ENCODE measurements at regions not wholly inside any gene's neighbourhood (a gene's known extent, or its start where the extent isn't known, plus 50 kb on each side); places are given as distances from the start of the nearest gene placed in this dataset.

DNA sequence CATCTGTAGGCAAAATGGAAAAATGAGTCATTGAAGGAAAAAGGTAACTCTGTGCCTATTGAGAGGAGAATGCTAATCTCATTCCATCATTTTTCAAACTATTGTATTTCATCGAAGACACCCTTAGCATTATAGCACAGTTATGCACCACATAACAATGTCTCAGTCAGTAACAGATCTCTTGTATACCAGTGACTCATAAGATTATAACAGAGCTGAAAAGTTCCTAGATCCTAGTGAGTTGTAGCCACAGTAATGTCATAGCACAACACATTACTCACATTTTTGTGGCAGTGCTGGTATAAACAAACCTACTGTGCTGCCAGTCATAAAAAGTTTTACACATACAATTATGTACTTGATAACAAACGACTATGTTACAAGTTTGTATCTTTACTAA is 1077.6 kb downstream of the DIAPH3 start:
- Histone ChIP-seq H3K4me3 (ENCODE audit: control insufficient read depth in 1 of 7, extremely low read depth in 1 of 7, insufficient read depth in 4 of 7, low read depth in 2 of 7, low read length in 6 of 7) (no peak overlapping the region), H3K4me1 (ENCODE audit: control extremely low read depth in 1 of 4, control insufficient read depth in 4 of 4, insufficient read depth in 4 of 4, low read length in 3 of 4) (no peaks in the 10 kb centered on the region), H3K9me3 (ENCODE audit: control extremely low read depth in 1 of 5, control insufficient read depth in 4 of 5, insufficient read depth in 2 of 5, low read depth in 1 of 5, low read length in 4 of 5) (peaks cover 0 to 3% (median 0%) of the 10 kb centered on the region in 5 experiments), H3K27ac (ENCODE audit: insufficient read depth in 1 of 2, low read depth in 1 of 2, low read length in 2 of 2, poor library complexity in 1 of 2, severe bottlenecking in 2 of 2) (no peak overlapping the region), H3K27me3 (replicated peaks in 2 of 5; ENCODE audit: control insufficient read depth in 4 of 5, insufficient read depth in 5 of 5, low read length in 4 of 5) (no peaks in the 10 kb centered on the region), H3K36me3 (ENCODE audit: control insufficient read depth in 4 of 4, insufficient read depth in 4 of 4, low read length in 3 of 4) (no peaks in the 10 kb centered on the region)
- 100% methylated on average over 1 of the region's 2 CpGs for WGBS (ENCODE audit: insufficient coverage)
- ChIA-PET POLR2A (no interaction called here), CTCF (interaction anchor here (1.0 kb wide), 1 partner anchor 15 kb away, joined by 3 read pairs; no protein-coding TSS in a partner anchor)
- DNase-seq, result no peak

DNA sequence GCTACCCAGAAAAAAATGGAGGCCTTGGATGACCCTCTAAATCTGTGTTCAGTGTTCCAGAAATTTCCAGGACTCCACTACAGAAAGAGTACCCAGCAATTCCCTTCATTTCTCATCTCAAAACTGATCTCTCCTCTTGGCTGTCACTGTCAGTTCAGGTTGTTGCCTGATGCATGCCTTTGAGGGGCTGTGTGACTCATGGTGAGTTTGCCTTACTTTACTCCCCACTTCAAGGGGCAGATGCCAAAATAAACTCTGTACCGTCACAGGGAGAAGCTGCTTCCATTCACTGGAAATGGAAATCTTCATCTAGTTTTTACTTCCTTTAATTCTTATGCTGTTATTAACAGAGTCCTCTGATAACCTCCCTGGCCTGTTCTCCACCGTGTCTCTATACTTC is 1075.0 kb downstream of the DIAPH3 start:
- Histone ChIP-seq H3K36me3 (ENCODE audit: control insufficient read depth in 4 of 4, insufficient read depth in 4 of 4, low read length in 3 of 4) (no peaks in the 10 kb centered on the region), H3K4me3 (ENCODE audit: control insufficient read depth in 1 of 7, extremely low read depth in 1 of 7, insufficient read depth in 4 of 7, low read depth in 2 of 7, low read length in 6 of 7) (no peak overlapping the region), H3K4me1 (ENCODE audit: control extremely low read depth in 1 of 4, control insufficient read depth in 4 of 4, insufficient read depth in 4 of 4, low read length in 3 of 4) (no peaks in the 10 kb centered on the region), H3K9me3 (ENCODE audit: control extremely low read depth in 1 of 5, control insufficient read depth in 4 of 5, insufficient read depth in 2 of 5, low read depth in 1 of 5, low read length in 4 of 5) (peaks cover 0 to 3% (median 0%) of the 10 kb centered on the region in 5 experiments), H3K27ac (ENCODE audit: insufficient read depth in 1 of 2, low read depth in 1 of 2, low read length in 2 of 2, poor library complexity in 1 of 2, severe bottlenecking in 2 of 2) (no peak overlapping the region), H3K27me3 (replicated peaks in 2 of 5; ENCODE audit: control insufficient read depth in 4 of 5, insufficient read depth in 5 of 5, low read length in 4 of 5) (no peaks in the 10 kb centered on the region)
- 92% methylated on average over 2 of the region's 2 CpGs for WGBS (ENCODE audit: insufficient coverage)
- POLR2A ChIA-PET, result no interaction called here
- CTCF ChIA-PET, result no interaction called here
- no peak for DNase-seq

DNA sequence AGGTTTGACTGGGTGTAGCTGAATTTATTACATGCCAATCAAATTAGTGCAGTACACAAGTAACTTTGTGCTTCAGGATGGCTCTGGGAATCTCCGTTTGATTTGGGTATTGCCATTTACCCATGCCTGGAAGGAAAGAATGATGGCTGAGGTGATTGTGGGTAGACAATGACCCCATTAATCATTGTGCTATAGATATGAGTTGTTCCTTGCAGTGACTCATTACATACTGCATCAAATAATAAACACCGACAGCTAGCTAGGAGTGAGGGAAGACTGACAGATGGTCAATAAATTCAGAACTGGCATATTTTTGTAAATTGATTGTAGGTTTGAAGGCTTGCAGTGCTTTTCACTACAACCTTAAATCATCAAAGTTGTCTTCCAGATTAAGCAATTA is 1069.5 kb downstream of the DIAPH3 start:
- no peaks in the 10 kb centered on the region for H3K4me1 ChIP-seq (ENCODE audit: control extremely low read depth in 1 of 4, control insufficient read depth in 4 of 4, insufficient read depth in 4 of 4, low read length in 3 of 4)
- no CpG with 5 or more reads among the region's 2 CpGs for WGBS (ENCODE audit: insufficient coverage)
- no peaks in the 10 kb centered on the region for H3K36me3 ChIP-seq (ENCODE audit: control insufficient read depth in 4 of 4, insufficient read depth in 4 of 4, low read length in 3 of 4)
- H3K9me3 ChIP-seq (ENCODE audit: control extremely low read depth in 1 of 5, control insufficient read depth in 4 of 5, insufficient read depth in 2 of 5, low read depth in 1 of 5, low read length in 4 of 5), result no peaks in the 10 kb centered on the region
- no peak for DNase-seq
- POLR2A ChIA-PET, result no interaction called here
- H3K4me3 ChIP-seq (ENCODE audit: control insufficient read depth in 1 of 7, extremely low read depth in 1 of 7, insufficient read depth in 4 of 7, low read depth in 2 of 7, low read length in 6 of 7), result no peak overlapping the region
- CTCF ChIA-PET, result no interaction called here
- no peaks in the 10 kb centered on the region for H3K27me3 ChIP-seq (replicated peaks in 2 of 5; ENCODE audit: control insufficient read depth in 4 of 5, insufficient read depth in 5 of 5, low read length in 4 of 5)
- no peak overlapping the region for H3K27ac ChIP-seq (ENCODE audit: insufficient read depth in 1 of 2, low read depth in 1 of 2, low read length in 2 of 2, poor library complexity in 1 of 2, severe bottlenecking in 2 of 2)

DNA sequence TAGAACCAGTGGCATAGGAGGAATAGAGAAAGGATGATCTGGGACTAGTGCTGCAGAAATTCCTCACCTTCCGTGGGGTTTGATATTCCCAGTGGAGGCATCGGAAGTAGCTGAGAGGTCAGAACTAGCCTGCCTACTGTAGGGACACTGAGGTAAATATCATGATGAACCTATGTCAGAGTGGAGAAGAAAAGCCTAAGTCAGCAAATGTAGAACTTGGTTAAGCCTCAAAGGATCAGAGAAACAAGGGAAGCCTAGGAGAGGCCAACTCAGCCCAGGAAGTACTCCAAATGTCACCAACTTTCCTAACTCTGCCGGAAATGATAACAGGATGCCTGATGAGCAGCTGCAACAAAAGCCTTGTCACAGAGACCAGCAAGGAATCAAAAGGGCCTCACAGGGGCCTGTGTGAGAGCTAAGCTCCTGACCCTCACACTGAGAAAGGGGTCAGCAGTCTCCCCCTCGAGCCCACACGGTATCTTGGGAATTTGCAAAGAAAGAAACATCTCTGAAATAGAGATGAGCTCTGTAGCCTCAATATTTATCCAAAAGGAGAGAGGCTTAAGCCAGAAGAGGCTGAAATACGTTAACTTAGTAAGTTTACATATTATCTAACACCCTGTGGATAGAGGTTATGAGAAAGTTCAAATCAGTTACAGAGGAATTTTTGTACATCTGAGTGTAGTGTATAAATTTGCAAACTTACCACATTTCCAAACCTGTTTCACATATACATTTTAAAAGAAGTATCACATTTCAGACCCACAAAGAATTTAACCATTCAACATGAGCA is 1064.3 kb downstream of the DIAPH3 start:
- Histone ChIP-seq H3K27ac (ENCODE audit: insufficient read depth in 1 of 2, low read depth in 1 of 2, low read length in 2 of 2, poor library complexity in 1 of 2, severe bottlenecking in 2 of 2) (no peak overlapping the region), H3K36me3 (ENCODE audit: control insufficient read depth in 4 of 4, insufficient read depth in 4 of 4, low read length in 3 of 4) (no peaks in the 10 kb centered on the region), H3K9me3 (ENCODE audit: control extremely low read depth in 1 of 5, control insufficient read depth in 4 of 5, insufficient read depth in 2 of 5, low read depth in 1 of 5, low read length in 4 of 5) (no peaks in the 10 kb centered on the region), H3K27me3 (replicated peaks in 2 of 5; ENCODE audit: control insufficient read depth in 4 of 5, insufficient read depth in 5 of 5, low read length in 4 of 5) (no peaks in the 10 kb centered on the region), H3K4me1 (ENCODE audit: control extremely low read depth in 1 of 4, control insufficient read depth in 4 of 4, insufficient read depth in 4 of 4, low read length in 3 of 4) (no peaks in the 10 kb centered on the region), H3K4me3 (ENCODE audit: control insufficient read depth in 1 of 7, extremely low read depth in 1 of 7, insufficient read depth in 4 of 7, low read depth in 2 of 7, low read length in 6 of 7) (no peak overlapping the region)
- no peak for DNase-seq
- 91% methylated on average over 5 of the region's 6 CpGs for WGBS (ENCODE audit: insufficient coverage)
- CTCF ChIA-PET, result no interaction called here
- POLR2A ChIA-PET, result no interaction called here

DNA sequence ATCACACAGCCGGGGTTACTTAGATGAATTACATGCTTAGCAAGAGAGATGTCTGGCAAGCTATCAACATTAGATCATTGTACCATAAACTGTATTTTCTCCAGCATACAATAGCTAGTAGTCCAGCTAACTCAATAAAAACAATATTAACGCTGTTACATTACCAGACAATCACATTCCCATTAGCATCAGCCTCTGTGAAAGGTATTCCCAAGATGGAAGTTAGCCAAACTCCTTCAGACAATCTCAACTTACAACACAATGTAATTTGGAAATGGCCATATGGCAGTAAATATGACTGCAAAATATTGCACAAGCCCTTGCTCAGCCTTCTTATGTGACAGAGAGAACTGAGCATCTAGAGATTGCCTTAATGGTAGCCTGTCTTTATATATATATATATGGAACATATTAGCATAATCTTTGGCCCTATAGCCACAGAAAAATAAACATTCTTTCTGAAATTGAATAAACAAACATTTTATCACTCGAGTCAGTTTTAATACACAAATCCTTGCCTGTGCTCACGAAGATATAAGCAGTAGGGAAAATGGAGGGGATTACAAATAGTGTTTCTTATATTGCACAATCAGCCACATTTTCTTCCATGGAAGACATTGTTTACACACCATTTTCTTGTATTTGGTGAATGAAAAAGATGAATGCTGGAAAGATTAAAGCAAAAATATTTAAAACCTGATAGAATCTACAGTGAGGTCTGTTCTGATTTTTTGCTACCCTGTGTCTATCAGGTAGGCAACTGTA is 1060.5 kb downstream of the DIAPH3 start:
- Histone ChIP-seq H3K27ac (ENCODE audit: insufficient read depth in 1 of 2, low read depth in 1 of 2, low read length in 2 of 2, poor library complexity in 1 of 2, severe bottlenecking in 2 of 2) (no peak overlapping the region), H3K27me3 (replicated peaks in 2 of 5; ENCODE audit: control insufficient read depth in 4 of 5, insufficient read depth in 5 of 5, low read length in 4 of 5) (no peaks in the 10 kb centered on the region), H3K4me1 (ENCODE audit: control extremely low read depth in 1 of 4, control insufficient read depth in 4 of 4, insufficient read depth in 4 of 4, low read length in 3 of 4) (no peaks in the 10 kb centered on the region), H3K36me3 (ENCODE audit: control insufficient read depth in 4 of 4, insufficient read depth in 4 of 4, low read length in 3 of 4) (no peaks in the 10 kb centered on the region), H3K4me3 (ENCODE audit: control insufficient read depth in 1 of 7, extremely low read depth in 1 of 7, insufficient read depth in 4 of 7, low read depth in 2 of 7, low read length in 6 of 7) (no peak overlapping the region), H3K9me3 (ENCODE audit: control extremely low read depth in 1 of 5, control insufficient read depth in 4 of 5, insufficient read depth in 2 of 5, low read depth in 1 of 5, low read length in 4 of 5) (no peaks in the 10 kb centered on the region)
- POLR2A ChIA-PET, result no interaction called here
- no peak for DNase-seq
- WGBS (ENCODE audit: insufficient coverage), result 100% methylated on average over 1 of the region's 4 CpGs
- CTCF ChIA-PET, result interaction anchor here (0.6 kb wide), 1 partner anchor 740 kb away, joined by 3 read pairs; no protein-coding TSS in a partner anchor

DNA sequence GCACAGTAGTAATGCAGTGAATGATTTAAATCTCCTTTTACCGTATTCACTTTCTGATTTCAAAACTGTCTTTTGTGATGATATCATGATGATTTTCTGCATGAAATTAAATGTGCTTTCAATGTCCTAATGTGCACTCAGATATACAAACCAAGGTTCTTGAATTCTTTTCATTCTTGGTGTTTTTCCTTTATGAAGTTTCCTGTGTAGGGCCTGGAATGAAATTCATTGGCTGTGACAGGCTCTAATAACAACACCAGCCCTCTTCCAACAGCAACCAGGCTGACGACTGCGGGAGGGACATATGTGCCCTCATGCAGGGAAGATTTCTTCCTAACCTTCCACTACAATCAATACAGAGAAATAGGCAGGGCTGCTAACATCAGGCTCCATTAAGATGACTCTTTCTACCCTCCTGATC is 1052.0 kb downstream of the DIAPH3 start:
- Histone ChIP-seq H3K27me3 (replicated peaks in 2 of 5; ENCODE audit: control insufficient read depth in 4 of 5, insufficient read depth in 5 of 5, low read length in 4 of 5) (no peaks in the 10 kb centered on the region), H3K4me3 (ENCODE audit: control insufficient read depth in 1 of 7, extremely low read depth in 1 of 7, insufficient read depth in 4 of 7, low read depth in 2 of 7, low read length in 6 of 7) (no peak overlapping the region), H3K27ac (ENCODE audit: insufficient read depth in 1 of 2, low read depth in 1 of 2, low read length in 2 of 2, poor library complexity in 1 of 2, severe bottlenecking in 2 of 2) (no peak overlapping the region), H3K36me3 (ENCODE audit: control insufficient read depth in 4 of 4, insufficient read depth in 4 of 4, low read length in 3 of 4) (no peaks in the 10 kb centered on the region), H3K9me3 (ENCODE audit: control extremely low read depth in 1 of 5, control insufficient read depth in 4 of 5, insufficient read depth in 2 of 5, low read depth in 1 of 5, low read length in 4 of 5) (no peaks in the 10 kb centered on the region), H3K4me1 (ENCODE audit: control extremely low read depth in 1 of 4, control insufficient read depth in 4 of 4, insufficient read depth in 4 of 4, low read length in 3 of 4) (no peaks in the 10 kb centered on the region)
- ChIA-PET POLR2A (no interaction called here), CTCF (no interaction called here)
- WGBS (ENCODE audit: insufficient coverage), result 60% methylated on average over 2 of the region's 3 CpGs
- DNase-seq, result no peak

DNA sequence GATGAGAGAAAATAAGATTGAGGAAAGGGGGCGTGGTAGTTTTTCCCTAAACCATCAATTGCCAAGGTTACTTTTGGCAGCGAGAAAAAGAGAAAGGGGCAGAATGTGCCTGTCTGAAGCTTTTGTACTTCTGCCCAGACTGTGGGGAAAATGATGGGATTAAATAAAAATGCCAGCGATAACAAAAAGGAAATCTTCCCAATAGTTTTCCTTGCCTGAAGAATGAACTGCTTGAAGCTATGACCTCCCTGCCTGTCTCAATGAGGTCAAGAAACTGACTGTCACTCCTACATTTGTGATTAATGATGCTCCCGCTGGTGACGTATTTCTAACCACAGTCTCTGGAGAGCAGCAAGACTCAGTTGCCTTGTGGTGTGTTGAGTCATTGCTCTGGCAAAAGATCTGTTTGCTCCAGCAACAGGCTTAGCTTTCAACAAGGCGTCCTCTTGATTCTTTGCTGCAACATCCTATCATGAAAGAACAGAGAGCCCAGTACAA is 1051.5 kb downstream of the DIAPH3 start:
- no peaks in the 10 kb centered on the region for H3K4me1 ChIP-seq (ENCODE audit: control extremely low read depth in 1 of 4, control insufficient read depth in 4 of 4, insufficient read depth in 4 of 4, low read length in 3 of 4)
- 85% methylated on average over 5 of the region's 6 CpGs for WGBS (ENCODE audit: insufficient coverage)
- H3K4me3 ChIP-seq (ENCODE audit: control insufficient read depth in 1 of 7, extremely low read depth in 1 of 7, insufficient read depth in 4 of 7, low read depth in 2 of 7, low read length in 6 of 7), result no peak overlapping the region
- POLR2A ChIA-PET, result no interaction called here
- CTCF ChIA-PET, result no interaction called here
- no peaks in the 10 kb centered on the region for H3K36me3 ChIP-seq (ENCODE audit: control insufficient read depth in 4 of 4, insufficient read depth in 4 of 4, low read length in 3 of 4)
- H3K27ac ChIP-seq (ENCODE audit: insufficient read depth in 1 of 2, low read depth in 1 of 2, low read length in 2 of 2, poor library complexity in 1 of 2, severe bottlenecking in 2 of 2), result no peak overlapping the region
- no peaks in the 10 kb centered on the region for H3K9me3 ChIP-seq (ENCODE audit: control extremely low read depth in 1 of 5, control insufficient read depth in 4 of 5, insufficient read depth in 2 of 5, low read depth in 1 of 5, low read length in 4 of 5)
- H3K27me3 ChIP-seq (replicated peaks in 2 of 5; ENCODE audit: control insufficient read depth in 4 of 5, insufficient read depth in 5 of 5, low read length in 4 of 5), result no peaks in the 10 kb centered on the region
- DNase-seq, result no peak
